ENCODE measurements at regions not wholly inside any gene's neighbourhood (a gene's known extent, or its start where the extent isn't known, plus 50 kb on each side); places are given as distances from the start of the nearest gene placed in this dataset.

DNA sequence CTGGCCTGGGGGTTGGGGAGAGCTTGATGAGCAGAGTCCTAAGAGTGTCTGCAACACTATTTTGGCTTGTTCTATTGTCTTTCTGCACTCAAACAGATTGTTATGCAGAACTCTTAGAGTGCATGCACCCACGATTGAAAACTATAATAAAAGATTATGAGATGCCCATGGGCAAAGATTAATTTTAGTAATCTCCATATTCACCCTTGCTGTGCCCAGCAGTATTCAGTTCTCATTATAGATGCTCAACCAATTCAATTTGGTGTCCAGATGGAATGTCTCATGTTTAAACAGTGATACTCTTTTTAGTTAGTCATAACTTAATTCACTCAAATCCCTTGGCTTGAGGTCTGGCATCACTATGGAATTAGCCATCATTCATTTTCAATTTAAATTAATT lies 952.5 kb downstream of the CDH8 start:
- in situ Hi-C loops (cut with MboI; ENCODE audit: low pct_ligation_motif_present in 1 of 4, low pct_unique_long_range_greater_than_20kb in 1 of 4, low sequenced_read_pairs in 3 of 4) (no loop called here), intact Hi-C loops (cut with DNase I; ENCODE audit: low total_unique reads) (no loop called here)
- Histone ChIP-seq H3K4me1 (no peaks in the 10 kb centered on the region), H3K4me3 (no peak overlapping the region), H3K27ac (no peak overlapping the region), H3K9me3 (no peaks in the 10 kb centered on the region), H3K36me3 (no peaks in the 10 kb centered on the region), H3K27me3 (no peaks in the 10 kb centered on the region)
- TF ChIP-seq EP300 (IDR thresholded peaks at IDR 0.05; ENCODE audit: low read depth) (no peak), POLR2AphosphoS5 (IDR thresholded peaks at IDR 0.05) (no peak), POLR2A (IDR thresholded peaks at IDR 0.05) (no peak)
- TF ChIP-seq, protein P1, sequence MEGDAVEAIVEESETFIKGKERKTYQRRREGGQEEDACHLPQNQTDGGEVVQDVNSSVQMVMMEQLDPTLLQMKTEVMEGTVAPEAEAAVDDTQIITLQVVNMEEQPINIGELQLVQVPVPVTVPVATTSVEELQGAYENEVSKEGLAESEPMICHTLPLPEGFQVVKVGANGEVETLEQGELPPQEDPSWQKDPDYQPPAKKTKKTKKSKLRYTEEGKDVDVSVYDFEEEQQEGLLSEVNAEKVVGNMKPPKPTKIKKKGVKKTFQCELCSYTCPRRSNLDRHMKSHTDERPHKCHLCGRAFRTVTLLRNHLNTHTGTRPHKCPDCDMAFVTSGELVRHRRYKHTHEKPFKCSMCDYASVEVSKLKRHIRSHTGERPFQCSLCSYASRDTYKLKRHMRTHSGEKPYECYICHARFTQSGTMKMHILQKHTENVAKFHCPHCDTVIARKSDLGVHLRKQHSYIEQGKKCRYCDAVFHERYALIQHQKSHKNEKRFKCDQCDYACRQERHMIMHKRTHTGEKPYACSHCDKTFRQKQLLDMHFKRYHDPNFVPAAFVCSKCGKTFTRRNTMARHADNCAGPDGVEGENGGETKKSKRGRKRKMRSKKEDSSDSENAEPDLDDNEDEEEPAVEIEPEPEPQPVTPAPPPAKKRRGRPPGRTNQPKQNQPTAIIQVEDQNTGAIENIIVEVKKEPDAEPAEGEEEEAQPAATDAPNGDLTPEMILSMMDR (IDR thresholded peaks at IDR 0.05): no peak
- 47 to 50% methylated on average over 1 of the region's 1 CpG for WGBS, 2 donors (ENCODE audit: low coverage in 1 of 2)
- DNase-seq: no peak

GRCh38 chr16:61074324-61074723 lies 961.9 kb downstream of the CDH8 start:
- Histone ChIP-seq H3K27ac (no peak overlapping the region), H3K36me3 (no peaks in the 10 kb centered on the region), H3K9me3 (peaks cover 0 to 7% of the 10 kb centered on the region in 2 donors), H3K27me3 (no peaks in the 10 kb centered on the region), H3K4me3 (no peak overlapping the region), H3K4me1 (no peaks in the 10 kb centered on the region)
- DNase-seq: no peak
- TF ChIP-seq, protein P1 (IDR thresholded peaks at IDR 0.05): no peak
- TF ChIP-seq POLR2AphosphoS5 (IDR thresholded peaks at IDR 0.05) (no peak), POLR2A (IDR thresholded peaks at IDR 0.05) (no peak), EP300 (IDR thresholded peaks at IDR 0.05; ENCODE audit: low read depth) (no peak)
- intact Hi-C loops (cut with DNase I; ENCODE audit: low total_unique reads) (no loop called here), in situ Hi-C loops (cut with MboI; ENCODE audit: low pct_ligation_motif_present in 1 of 4, low pct_unique_long_range_greater_than_20kb in 1 of 4, low sequenced_read_pairs in 3 of 4) (no loop called here)
- 74 to 75% methylated on average over 2 of the region's 2 CpGs for WGBS, 2 donors (ENCODE audit: low coverage in 1 of 2)

DNA sequence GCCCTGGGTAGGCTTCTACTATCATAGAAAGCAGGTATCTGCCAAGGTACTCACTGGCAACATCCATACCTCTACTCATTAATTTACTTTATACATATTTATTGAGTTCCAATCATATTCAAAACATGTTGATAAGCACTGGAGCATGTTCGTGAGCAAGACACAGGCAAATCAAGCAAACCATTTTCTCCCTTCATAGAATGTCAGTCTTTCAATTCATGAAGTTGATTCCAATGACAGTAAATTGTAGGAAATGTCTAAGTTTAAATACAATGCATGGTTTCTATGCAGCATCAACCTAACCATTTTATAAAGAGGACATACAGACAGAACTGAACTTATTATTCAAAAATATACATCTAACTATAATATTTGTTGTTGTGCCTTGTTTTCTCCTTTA lies 978.6 kb downstream of the CDH8 start:
- Histone ChIP-seq H3K4me1 (no peaks in the 10 kb centered on the region), H3K4me3 (no peak overlapping the region), H3K36me3 (no peaks in the 10 kb centered on the region), H3K27me3 (no peaks in the 10 kb centered on the region), H3K27ac (no peak overlapping the region), H3K9me3 (no peaks in the 10 kb centered on the region)
- no peak for TF ChIP-seq POLR2A (IDR thresholded peaks at IDR 0.05)
- TF ChIP-seq POLR2AphosphoS5 (IDR thresholded peaks at IDR 0.05): no peak
- TF ChIP-seq, protein P1 (IDR thresholded peaks at IDR 0.05): no peak
- no peak for TF ChIP-seq EP300 (IDR thresholded peaks at IDR 0.05; ENCODE audit: low read depth)
- in situ Hi-C loops (cut with MboI; ENCODE audit: low pct_ligation_motif_present in 1 of 4, low pct_unique_long_range_greater_than_20kb in 1 of 4, low sequenced_read_pairs in 3 of 4) (no loop called here), intact Hi-C loops (cut with DNase I; ENCODE audit: low total_unique reads) (no loop called here)
- no peak for DNase-seq
- WGBS, 2 donors (ENCODE audit: low coverage in 1 of 2): 50 to 74% methylated on average over 1 of the region's 1 CpG

GRCh38 chr16:61050547-61050946 lies 985.7 kb downstream of the CDH8 start:
- in situ Hi-C loops (cut with MboI; ENCODE audit: low pct_ligation_motif_present in 1 of 4, low pct_unique_long_range_greater_than_20kb in 1 of 4, low sequenced_read_pairs in 3 of 4) (no loop called here), intact Hi-C loops (cut with DNase I; ENCODE audit: low total_unique reads) (no loop called here)
- DNase-seq: no peak
- TF ChIP-seq POLR2AphosphoS5 (IDR thresholded peaks at IDR 0.05) (no peak), POLR2A (IDR thresholded peaks at IDR 0.05) (no peak), EP300 (IDR thresholded peaks at IDR 0.05; ENCODE audit: low read depth) (no peak)
- TF ChIP-seq, protein P1 (IDR thresholded peaks at IDR 0.05): no peak
- 81 to 100% methylated on average over 1 to 8 of the region's 11 CpGs for WGBS, 2 donors (ENCODE audit: low coverage in 1 of 2)
- Histone ChIP-seq H3K27me3 (no peaks in the 10 kb centered on the region), H3K4me1 (no peaks in the 10 kb centered on the region), H3K36me3 (no peaks in the 10 kb centered on the region), H3K4me3 (no peak overlapping the region), H3K27ac (no peak overlapping the region), H3K9me3 (no peaks in the 10 kb centered on the region)
